ENCODE measurements at regions not wholly inside any gene's neighbourhood (a gene's known extent, or its start where the extent isn't known, plus 50 kb on each side); places are given as distances from the start of the nearest gene placed in this dataset.
"Not testable (repeated sequence)": the region's sequence is repeated elsewhere in the genome, so short reads cannot be mapped to it uniquely, and the experiment has no call there.

GRCh38 chr4:77220828-77221613 is 64.0 kb downstream of the CCNG2 start:
- ATAC-seq, result no peak

GRCh38 chr4:77225022-77225421 is 68.0 kb downstream of the CCNG2 start:
- no peak for ATAC-seq

- peak; percentile 64 for ATAC-seq
These were observed 70.1 kb downstream of the CCNG2 start for GRCh38 chr4:77226939-77227705.

GRCh38 chr4:77229433-77229832 is 72.4 kb downstream of the CCNG2 start:
- peak; percentile 67 for ATAC-seq

- ATAC-seq, result peak; percentile 61
These were observed 75.6 kb downstream of the CCNG2 start for GRCh38 chr4:77232653-77233052.

GRCh38 chr4:77235289-77235854 is 78.4 kb downstream of the CCNG2 start:
- no peak for ATAC-seq

- no peak for ATAC-seq
These were observed 79.8 kb downstream of the CCNG2 start for GRCh38 chr4:77236806-77237205.

GRCh38 chr4:77240469-77241066 is 83.6 kb downstream of the CCNG2 start:
- ATAC-seq, result peak; percentile 76

GRCh38 chr4:77248805-77249204 is 91.8 kb downstream of the CCNG2 start:
- ATAC-seq, result no peak

- no peak for ATAC-seq
These were observed 94.7 kb downstream of the CCNG2 start for GRCh38 chr4:77251751-77252150.

- ATAC-seq, result no peak
These were observed 106.2 kb downstream of the CCNG2 start for GRCh38 chr4:77263247-77263646.

- ATAC-seq, result not testable (repeated sequence)
These were observed 107.0 kb downstream of the CCNG2 start for GRCh38 chr4:77263976-77264375.

GRCh38 chr4:77264826-77265225 is 107.8 kb downstream of the CCNG2 start:
- peak; percentile 32 for ATAC-seq

GRCh38 chr4:77268108-77268507 is 111.1 kb downstream of the CCNG2 start:
- no peak for ATAC-seq

GRCh38 chr4:77269505-77269904 is 112.5 kb downstream of the CCNG2 start:
- ATAC-seq, result peak; percentile 74

GRCh38 chr4:77273412-77273811 is 116.4 kb downstream of the CCNG2 start:
- ATAC-seq, result peak; percentile 77

- ATAC-seq, result peak; percentile 90
These were observed 122.1 kb downstream of the CCNG2 start for GRCh38 chr4:77279114-77279513.

- no peak for ATAC-seq
These were observed 125.3 kb downstream of the CCNG2 start for GRCh38 chr4:77282305-77282704.

GRCh38 chr4:77284036-77284435 is 127.0 kb downstream of the CCNG2 start:
- ATAC-seq, result no peak

GRCh38 chr4:77286906-77287305 is 129.9 kb downstream of the CCNG2 start:
- peak; percentile 48 for ATAC-seq

GRCh38 chr4:77293426-77293825 is 136.4 kb downstream of the CCNG2 start:
- no peak for ATAC-seq

- not testable (repeated sequence) for ATAC-seq
These were observed 144.0 kb downstream of the CCNG2 start for GRCh38 chr4:77300996-77301395.

- ATAC-seq, result no peak
These were observed 148.8 kb downstream of the CCNG2 start for GRCh38 chr4:77305766-77306165.
